ENCODE measurements at regions not wholly inside any gene's neighbourhood (a gene's known extent, or its start where the extent isn't known, plus 50 kb on each side); places are given as distances from the start of the nearest gene placed in this dataset.

DNA sequence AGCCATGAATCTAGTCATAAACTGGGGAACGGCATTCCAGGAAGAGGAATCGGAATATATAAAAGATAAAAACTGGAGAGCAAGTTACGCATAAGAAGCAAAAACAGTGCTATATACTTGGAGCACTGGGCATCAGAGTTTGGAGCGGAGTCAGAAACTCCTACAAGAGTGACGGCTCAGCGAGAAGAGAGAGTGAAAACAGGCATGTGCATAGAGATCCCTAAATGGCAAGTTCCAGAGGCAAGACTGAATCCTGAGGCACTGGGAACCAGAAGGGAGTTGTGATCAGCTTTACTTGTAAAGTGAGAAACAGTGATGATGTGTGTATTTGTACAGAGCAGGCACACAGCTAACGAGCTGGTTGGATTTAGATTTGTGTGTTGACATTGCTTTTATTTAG lies 514.4 kb upstream of the TNC start:
- H3K23me2 ChIP-seq (ENCODE audit: insufficient read length, low read depth, low read length, poor library complexity, severe bottlenecking), result no peaks in the 10 kb centered on the region
- no peak overlapping the region for H2BK20ac ChIP-seq (ENCODE audit: low read depth, low read length, poor library complexity, severe bottlenecking)
- H2BK12ac ChIP-seq (ENCODE audit: insufficient read length, low read depth, low read length), result no peak overlapping the region
- no peak overlapping the region for H3K14ac ChIP-seq (ENCODE audit: insufficient read depth, low read length)
- H3K79me1 ChIP-seq (ENCODE audit: insufficient read depth, low read depth, low read length, poor library complexity, severe bottlenecking), result no peaks in the 10 kb centered on the region
- no peaks in the 10 kb centered on the region for H3K27me3 ChIP-seq (ENCODE audit: insufficient read depth, low read length)
- no peak overlapping the region for H3K27ac Mint-ChIP-seq
- H3K18ac ChIP-seq (ENCODE audit: insufficient read length, low read depth, low read length), result no peak overlapping the region
- DNase-seq, result no peak
- no peak overlapping the region for H2AFZ ChIP-seq (ENCODE audit: low read length)
- H4K91ac ChIP-seq (ENCODE audit: insufficient read length, low read depth, low read length), result no peak overlapping the region
- no peaks in the 10 kb centered on the region; the same call in 1 of the 2 replicates for H3K27me3 Mint-ChIP-seq (ENCODE audit: low read depth)
- no peaks in the 10 kb centered on the region for H3K36me3 Mint-ChIP-seq (ENCODE audit: insufficient read depth in 1 of 3, low read depth in 3 of 3)
- H4K8ac ChIP-seq (replicated peaks; ENCODE audit: insufficient read length, low read depth, low read length), result no peak overlapping the region
- H3K4me1 Mint-ChIP-seq, result peaks cover 6 to 8% of the 10 kb centered on the region in 2 experiments
- 0 out of 2 replicates have a peak, but pooled peaks cover 2% of the 10 kb centered on the region for H3K4me1 ChIP-seq (ENCODE audit: insufficient read depth, low read length)
- H3K79me2 ChIP-seq (ENCODE audit: insufficient read depth, low read length), result no peaks in the 10 kb centered on the region
- no peaks in the 10 kb centered on the region for H3K9me3 ChIP-seq (ENCODE audit: control insufficient read depth, low read depth, low read length)
- H4K5ac ChIP-seq (ENCODE audit: insufficient read length, low read depth, low read length), result no peak overlapping the region
- no peak overlapping the region for H2BK5ac ChIP-seq (ENCODE audit: insufficient read length, low read length)
- no peak overlapping the region for H3T11ph ChIP-seq (ENCODE audit: low read length)
- no peak overlapping the region for H3K4me3 Mint-ChIP-seq
- H3K4me2 ChIP-seq (ENCODE audit: insufficient read depth, insufficient read length, low read length), result no peak overlapping the region
- no peak overlapping the region for H3K9ac ChIP-seq (ENCODE audit: extremely low read depth, insufficient read length, low read length)
- no peak overlapping the region for H3K27ac ChIP-seq (ENCODE audit: insufficient read length, low read depth, low read length)
- WGBS (ENCODE audit: extremely low coverage, insufficient read length, low lambda C conversion rate), result no CpG with 5 or more reads among the region's 7 CpGs
- no peak overlapping the region for H2AK5ac ChIP-seq (ENCODE audit: insufficient read length, low read length)
- H3K23ac ChIP-seq (ENCODE audit: insufficient read length, low read depth, low read length), result no peak overlapping the region
- no peak overlapping the region for H2BK120ac ChIP-seq (ENCODE audit: low read depth, low read length, poor library complexity, severe bottlenecking)
- TF ChIP-seq, protein P1, sequence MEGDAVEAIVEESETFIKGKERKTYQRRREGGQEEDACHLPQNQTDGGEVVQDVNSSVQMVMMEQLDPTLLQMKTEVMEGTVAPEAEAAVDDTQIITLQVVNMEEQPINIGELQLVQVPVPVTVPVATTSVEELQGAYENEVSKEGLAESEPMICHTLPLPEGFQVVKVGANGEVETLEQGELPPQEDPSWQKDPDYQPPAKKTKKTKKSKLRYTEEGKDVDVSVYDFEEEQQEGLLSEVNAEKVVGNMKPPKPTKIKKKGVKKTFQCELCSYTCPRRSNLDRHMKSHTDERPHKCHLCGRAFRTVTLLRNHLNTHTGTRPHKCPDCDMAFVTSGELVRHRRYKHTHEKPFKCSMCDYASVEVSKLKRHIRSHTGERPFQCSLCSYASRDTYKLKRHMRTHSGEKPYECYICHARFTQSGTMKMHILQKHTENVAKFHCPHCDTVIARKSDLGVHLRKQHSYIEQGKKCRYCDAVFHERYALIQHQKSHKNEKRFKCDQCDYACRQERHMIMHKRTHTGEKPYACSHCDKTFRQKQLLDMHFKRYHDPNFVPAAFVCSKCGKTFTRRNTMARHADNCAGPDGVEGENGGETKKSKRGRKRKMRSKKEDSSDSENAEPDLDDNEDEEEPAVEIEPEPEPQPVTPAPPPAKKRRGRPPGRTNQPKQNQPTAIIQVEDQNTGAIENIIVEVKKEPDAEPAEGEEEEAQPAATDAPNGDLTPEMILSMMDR (conservative IDR thresholded peaks at IDR 0.05), result no peak
- no peak overlapping the region for H3K4ac ChIP-seq (ENCODE audit: low read depth, low read length)
- H3K9me3 Mint-ChIP-seq, result no peaks in the 10 kb centered on the region
- H4K20me1 ChIP-seq (ENCODE audit: control insufficient read depth, insufficient read depth, insufficient read length), result no peaks in the 10 kb centered on the region
- H3K56ac ChIP-seq (ENCODE audit: insufficient read length, low read depth, low read length), result no peak overlapping the region
- no peak overlapping the region for H2BK15ac ChIP-seq (ENCODE audit: low read depth, low read length)
